Progenitor cell of endocrine pancreas (in vitro differentiated cells): ENCODE measurements at regions not wholly inside any gene's neighbourhood (a gene's known extent, or its start where the extent isn't known, plus 50 kb on each side); places are given as distances from the start of the nearest gene placed in this dataset.
"Not testable (repeated sequence)": the region's sequence is repeated elsewhere in the genome, so short reads cannot be mapped to it uniquely, and the experiment has no call there.

Experiments used
- DNase-seq: peaks from one replicate; pipeline ENCODE4 v3.0.0; 2021; ENCODE audit warnings: low spot score; ENCODE audit not compliant: unreplicated experiment
- H3K27ac Mint-ChIP-seq: 2 replicates; pipeline ENCODE4 v1.8.0; 2021; ENCODE audit warnings: mild to moderate bottlenecking, moderate library complexity, mixed read lengths
- H3K27me3 Mint-ChIP-seq: 2 replicates; pipeline ENCODE4 v1.8.0; 2021; ENCODE audit warnings: mixed read lengths
- H3K36me3 Mint-ChIP-seq: 2 replicates; pipeline ENCODE4 v1.8.0; 2022; ENCODE audit warnings: mixed read lengths; ENCODE audit not compliant: insufficient read depth
- H3K4me1 Mint-ChIP-seq: 2 replicates; pipeline ENCODE4 v1.8.0; 2021; ENCODE audit warnings: low read depth, mixed read lengths
- H3K4me3 Mint-ChIP-seq: 2 replicates; pipeline ENCODE4 v1.8.0; 2021; ENCODE audit warnings: low read depth, mild to moderate bottlenecking, moderate library complexity, mixed read lengths
- H3K9me3 Mint-ChIP-seq: 2 replicates; pipeline ENCODE4 v1.8.0; 2021; ENCODE audit warnings: low read depth, mixed read lengths
- CTCF ChIP-seq: fragments of 200-600 bp; sonication (generic); IDR thresholded peaks from one replicate; pipeline ENCODE4 v1.5.0; 2021; ENCODE audit warnings: antibody characterized with exemption, mild to moderate bottlenecking; ENCODE audit not compliant: unreplicated experiment

GRCh38 chr6:67879105-67879904 is 755.8 kb upstream of the ADGRB3 start:
- not testable (repeated sequence) for H3K4me3 Mint-ChIP-seq, H3K4me1 Mint-ChIP-seq, DNase-seq, H3K36me3 Mint-ChIP-seq, H3K27me3 Mint-ChIP-seq, H3K27ac Mint-ChIP-seq
- peaks cover 16% of the 10 kb centered on the region for H3K9me3 Mint-ChIP-seq

GRCh38 chr6:67878216-67878615 is 756.9 kb upstream of the ADGRB3 start:
- peaks cover 24% of the 10 kb centered on the region for H3K9me3 Mint-ChIP-seq
- DNase-seq, H3K27me3 Mint-ChIP-seq, H3K36me3 Mint-ChIP-seq, H3K27ac Mint-ChIP-seq, H3K4me1 Mint-ChIP-seq, H3K4me3 Mint-ChIP-seq: not testable (repeated sequence)

GRCh38 chr6:67877288-67877687 is 757.8 kb upstream of the ADGRB3 start:
- no peak for TF ChIP-seq CTCF
- Mint-ChIP-seq H3K9me3 (peaks cover 29% of the 10 kb centered on the region), H3K27me3 (no peaks in the 10 kb centered on the region), H3K4me1 (no peaks in the 10 kb centered on the region), H3K4me3 (no peak overlapping the region), H3K36me3 (no peaks in the 10 kb centered on the region), H3K27ac (no peak overlapping the region)
- no peak for DNase-seq

GRCh38 chr6:67875877-67876383 is 759.2 kb upstream of the ADGRB3 start:
- no peak for TF ChIP-seq CTCF

GRCh38 chr6:67870321-67870720 is 764.8 kb upstream of the ADGRB3 start:
- no peak for DNase-seq
- no peaks in the 10 kb centered on the region for H3K27me3 Mint-ChIP-seq
- H3K4me1 Mint-ChIP-seq: no peaks in the 10 kb centered on the region
- H3K9me3 Mint-ChIP-seq: peaks cover 26% of the 10 kb centered on the region
- no peak overlapping the region for H3K27ac Mint-ChIP-seq
- H3K36me3 Mint-ChIP-seq: no peaks in the 10 kb centered on the region
- no peak overlapping the region for H3K4me3 Mint-ChIP-seq
- TF ChIP-seq CTCF: no peak

More at GRCh38 chr6:67875877-67876383, 759.2 kb upstream of the ADGRB3 start:
- peaks cover 30% of the 10 kb centered on the region for H3K9me3 Mint-ChIP-seq
- no peak for DNase-seq
- H3K4me1 Mint-ChIP-seq: no peaks in the 10 kb centered on the region
- no peaks in the 10 kb centered on the region for H3K27me3 Mint-ChIP-seq
- H3K36me3 Mint-ChIP-seq: no peaks in the 10 kb centered on the region
- no peak overlapping the region for H3K27ac Mint-ChIP-seq
- no peak overlapping the region for H3K4me3 Mint-ChIP-seq

GRCh38 chr6:67863346-67863745 is 771.7 kb upstream of the ADGRB3 start:
- TF ChIP-seq CTCF: no peak
- Mint-ChIP-seq H3K4me3 (no peak overlapping the region), H3K27me3 (no peaks in the 10 kb centered on the region), H3K9me3 (peaks cover 4% of the 10 kb centered on the region), H3K36me3 (no peaks in the 10 kb centered on the region), H3K27ac (no peak overlapping the region), H3K4me1 (no peaks in the 10 kb centered on the region)
- no peak for DNase-seq
